Ishikawa (cell line): ENCODE measurements at regions not wholly inside any gene's neighbourhood (a gene's known extent, or its start where the extent isn't known, plus 50 kb on each side); places are given as distances from the start of the nearest gene placed in this dataset.

Experiments
- CEBPB ChIP-seq: IDR thresholded peaks from 2 replicates; pipeline ENCODE4 v1.6.1; 2012
- FOXM1 ChIP-seq: IDR thresholded peaks from 2 replicates; pipeline ENCODE4 v1.6.1; 2012; ENCODE audit warnings: low read depth, borderline replicate concordance
- TAF1 ChIP-seq: IDR thresholded peaks from 2 replicates; pipeline ENCODE4 v1.6.1; 2012; ENCODE audit warnings: low read depth, mild to moderate bottlenecking
- USF1 ChIP-seq: IDR thresholded peaks from 2 replicates; pipeline ENCODE4 v1.6.1; 2012

- TF ChIP-seq TAF1 (no peak), CEBPB (no peak), USF1 (no peak), FOXM1 (no peak)
Measured at GRCh38 chr3:176623468-176624150, 573.7 kb downstream of the TBL1XR1 start.
